Choroid plexus epithelial cell (primary cell): ENCODE measurements at regions not wholly inside any gene's neighbourhood (a gene's known extent, or its start where the extent isn't known, plus 50 kb on each side); places are given as distances from the start of the nearest gene placed in this dataset.

Experiments
- DNase-seq: peaks from one replicate; pipeline ENCODE4 v3.0.0-alpha.2; 2010; ENCODE audit warnings: low read depth
- H3K4me3 ChIP-seq: 2 replicates; pipeline ENCODE4 v1.5.1; 2011; ENCODE audit warnings: low read depth, mild to moderate bottlenecking, control low read depth, low read length, moderate library complexity
- TF ChIP-seq, protein P1 (sequence below): conservative IDR thresholded peaks from 2 replicates; pipeline ENCODE4 v1.5.1; 2011; ENCODE audit warnings: low read depth, mild to moderate bottlenecking, control low read depth, inconsistent platforms, low read length, moderate library complexity

DNA sequence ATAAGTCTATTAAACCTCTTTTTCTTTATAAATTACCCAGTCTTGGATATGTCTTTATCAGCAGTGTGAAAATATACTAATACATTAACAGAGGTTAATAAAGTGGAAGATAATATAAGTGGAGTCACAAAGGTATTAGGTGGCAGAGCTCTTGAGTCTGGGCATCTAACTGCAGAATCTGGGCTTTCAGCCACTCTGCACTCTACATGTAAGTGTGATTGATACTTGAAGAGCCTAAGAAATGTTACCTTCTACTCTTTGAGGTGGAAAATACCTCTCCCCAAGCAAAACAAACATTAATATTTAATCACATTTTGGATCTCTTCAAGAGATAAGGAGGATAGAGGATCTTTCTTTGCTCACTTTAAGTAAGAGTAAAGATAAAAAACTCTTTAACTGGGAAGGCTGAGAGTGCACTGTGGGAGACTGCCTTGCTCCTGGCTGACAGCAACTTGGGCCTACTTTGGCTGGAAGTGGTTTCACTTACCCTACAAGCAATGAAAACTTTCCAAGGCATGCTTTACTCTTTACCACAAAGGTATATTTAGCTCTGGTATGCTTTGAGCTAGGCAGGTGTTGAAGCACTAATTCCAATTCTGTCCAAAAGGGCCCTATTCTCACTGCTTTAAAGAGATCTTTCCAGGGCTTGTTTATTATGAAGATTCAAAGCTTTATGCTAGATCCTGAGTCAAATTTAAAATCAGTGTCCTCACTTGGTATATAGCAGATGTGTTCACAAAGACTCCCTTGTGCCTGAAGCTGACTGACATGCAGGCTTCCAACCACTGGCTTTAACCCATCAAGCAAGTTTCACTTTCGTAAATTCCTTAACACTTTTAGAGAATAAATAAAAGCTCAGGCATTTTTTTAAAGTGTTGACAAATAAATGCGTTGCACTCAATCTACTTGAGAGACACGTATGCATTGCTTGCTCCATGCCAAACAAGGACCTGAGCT lies 245.3 kb upstream of the ZP4 start:
- H3K4me3 ChIP-seq = no peak overlapping the region
- no peak for DNase-seq
- TF ChIP-seq, protein P1, sequence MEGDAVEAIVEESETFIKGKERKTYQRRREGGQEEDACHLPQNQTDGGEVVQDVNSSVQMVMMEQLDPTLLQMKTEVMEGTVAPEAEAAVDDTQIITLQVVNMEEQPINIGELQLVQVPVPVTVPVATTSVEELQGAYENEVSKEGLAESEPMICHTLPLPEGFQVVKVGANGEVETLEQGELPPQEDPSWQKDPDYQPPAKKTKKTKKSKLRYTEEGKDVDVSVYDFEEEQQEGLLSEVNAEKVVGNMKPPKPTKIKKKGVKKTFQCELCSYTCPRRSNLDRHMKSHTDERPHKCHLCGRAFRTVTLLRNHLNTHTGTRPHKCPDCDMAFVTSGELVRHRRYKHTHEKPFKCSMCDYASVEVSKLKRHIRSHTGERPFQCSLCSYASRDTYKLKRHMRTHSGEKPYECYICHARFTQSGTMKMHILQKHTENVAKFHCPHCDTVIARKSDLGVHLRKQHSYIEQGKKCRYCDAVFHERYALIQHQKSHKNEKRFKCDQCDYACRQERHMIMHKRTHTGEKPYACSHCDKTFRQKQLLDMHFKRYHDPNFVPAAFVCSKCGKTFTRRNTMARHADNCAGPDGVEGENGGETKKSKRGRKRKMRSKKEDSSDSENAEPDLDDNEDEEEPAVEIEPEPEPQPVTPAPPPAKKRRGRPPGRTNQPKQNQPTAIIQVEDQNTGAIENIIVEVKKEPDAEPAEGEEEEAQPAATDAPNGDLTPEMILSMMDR = no peak

DNA sequence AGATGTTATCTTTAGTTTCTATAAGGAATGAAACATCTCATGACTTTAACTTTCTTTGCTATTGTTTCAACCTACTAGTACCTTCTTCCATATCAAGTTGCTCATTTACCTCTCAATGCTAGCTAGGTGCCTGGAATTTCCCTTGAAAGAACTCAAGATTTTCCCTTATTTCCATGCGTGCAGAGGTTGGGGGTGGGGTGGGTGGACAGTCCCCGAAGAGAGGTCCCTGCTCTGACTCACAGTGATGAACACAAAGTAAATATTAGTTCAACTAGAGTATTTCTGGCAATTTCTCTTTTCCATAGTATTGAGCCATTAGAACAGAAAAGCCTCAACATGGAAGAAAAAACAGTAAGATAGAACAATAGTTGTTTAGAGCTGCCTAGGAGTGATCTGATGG lies 239.0 kb upstream of the ZP4 start:
- DNase-seq = no peak
- TF ChIP-seq, protein P1 = no peak
- H3K4me3 ChIP-seq = no peak overlapping the region

DNA sequence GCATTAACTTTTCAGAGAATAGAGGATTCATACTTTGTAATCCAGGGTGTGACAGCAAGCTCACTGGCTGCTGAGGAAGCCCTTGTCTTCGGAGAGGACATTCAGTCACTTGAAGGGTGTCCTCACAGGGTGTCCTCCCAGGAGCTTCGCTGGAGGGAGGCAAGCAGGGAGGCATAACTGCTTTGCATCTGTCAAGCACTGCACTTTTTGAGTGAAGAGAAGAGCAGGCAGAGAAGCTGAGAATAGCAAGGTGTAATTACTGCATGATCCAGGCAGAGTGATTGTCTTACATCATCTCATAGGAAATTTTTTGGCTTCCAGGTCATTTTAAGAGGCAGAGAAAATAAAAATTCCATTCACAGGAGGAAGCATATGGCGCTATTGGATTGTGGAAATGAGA lies 232.5 kb upstream of the ZP4 start:
- TF ChIP-seq, protein P1 = no peak
- no peak for DNase-seq
- H3K4me3 ChIP-seq = no peak overlapping the region

DNA sequence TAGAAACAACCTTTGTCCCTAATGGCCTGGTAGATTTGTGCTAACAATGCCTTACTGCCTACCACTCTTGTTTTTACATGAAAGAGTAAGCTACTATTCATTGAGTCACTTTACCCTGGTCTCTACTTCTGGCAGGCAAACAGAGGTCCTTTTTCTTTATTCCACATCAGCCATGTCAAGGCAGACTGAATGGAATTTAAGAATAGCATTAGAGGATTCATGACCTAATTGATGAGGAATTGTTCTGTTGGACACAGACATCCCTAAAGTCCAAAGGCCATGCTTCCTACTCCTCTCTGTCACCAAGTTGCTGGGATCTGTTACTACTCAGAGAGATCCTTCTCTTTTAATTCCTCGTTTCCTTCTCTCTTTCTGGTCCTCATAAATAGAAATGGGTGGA lies 229.1 kb upstream of the ZP4 start:
- no peak for DNase-seq
- TF ChIP-seq, protein P1 = no peak
- no peak overlapping the region for H3K4me3 ChIP-seq

DNA sequence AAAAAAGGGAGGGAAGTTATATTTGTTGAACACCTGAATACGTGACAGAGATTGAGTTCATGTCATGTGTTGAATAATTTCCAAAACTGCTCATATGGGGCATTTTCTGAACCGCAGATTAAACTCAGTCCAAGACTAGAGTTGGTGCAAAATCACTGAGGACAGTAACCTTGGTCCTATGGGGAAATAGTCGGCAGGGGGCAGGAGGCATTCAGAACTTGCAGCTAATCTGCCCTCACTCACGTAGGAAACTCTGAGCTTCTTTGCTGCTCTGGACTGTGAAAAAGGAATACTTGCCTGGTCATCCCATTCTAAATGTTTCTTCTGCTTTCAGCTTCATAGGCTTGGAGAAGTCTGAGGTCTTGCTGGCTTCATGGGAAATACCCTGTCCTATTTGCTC lies 228.3 kb upstream of the ZP4 start:
- H3K4me3 ChIP-seq = no peak overlapping the region
- DNase-seq = no peak
- TF ChIP-seq, protein P1 = no peak

DNA sequence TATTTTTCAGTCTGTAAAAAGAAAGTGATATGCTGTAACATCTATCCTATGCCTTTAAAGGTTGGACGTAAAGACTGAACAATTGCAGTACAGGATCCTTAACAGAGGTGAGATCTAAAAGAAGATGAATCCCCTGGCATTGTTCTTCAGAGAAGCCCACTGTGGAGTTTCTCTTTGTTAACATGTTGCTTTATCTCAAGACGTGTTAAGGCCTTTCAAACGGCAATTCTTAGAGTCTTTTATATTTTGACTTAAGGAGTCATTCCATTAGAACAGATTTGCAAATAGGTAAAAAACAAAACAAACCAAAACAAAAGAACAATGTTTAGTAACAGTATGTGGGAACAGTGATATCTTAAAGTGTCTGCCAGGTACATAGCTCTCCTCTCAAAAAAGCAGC lies 225.1 kb upstream of the ZP4 start:
- no peak overlapping the region for H3K4me3 ChIP-seq
- TF ChIP-seq, protein P1 = no peak
- no peak for DNase-seq
